ENCODE measurements at regions not wholly inside any gene's neighbourhood (a gene's known extent, or its start where the extent isn't known, plus 50 kb on each side); places are given as distances from the start of the nearest gene placed in this dataset.
A peak's percentile ranks its signal among the peaks of the same experiment; 100 is the strongest.

- H3K9ac ChIP-seq (ENCODE audit: insufficient read depth in 1 of 2, low read length in 2 of 2), result no peak overlapping the region
- peaks cover 0 to 11% (median 0%) of the 10 kb centered on the region in 4 donors for H3K9me3 ChIP-seq (ENCODE audit: control insufficient read depth in 4 of 4, insufficient read depth in 3 of 4, low read length in 3 of 4)
- DNase-seq (peak in 2 of 3 donors; percentile 68 to 72), ATAC-seq (ENCODE audit: insufficient read depth, low FRiP score) (no peak)
- WGBS, 2 donors, result 55 to 67% methylated on average over 6 of the region's 6 CpGs
- no peaks in the 10 kb centered on the region for H3K36me3 ChIP-seq (ENCODE audit: control insufficient read depth in 4 of 4, insufficient read depth in 4 of 4, low read length in 4 of 4)
- TF ChIP-seq, protein P1, sequence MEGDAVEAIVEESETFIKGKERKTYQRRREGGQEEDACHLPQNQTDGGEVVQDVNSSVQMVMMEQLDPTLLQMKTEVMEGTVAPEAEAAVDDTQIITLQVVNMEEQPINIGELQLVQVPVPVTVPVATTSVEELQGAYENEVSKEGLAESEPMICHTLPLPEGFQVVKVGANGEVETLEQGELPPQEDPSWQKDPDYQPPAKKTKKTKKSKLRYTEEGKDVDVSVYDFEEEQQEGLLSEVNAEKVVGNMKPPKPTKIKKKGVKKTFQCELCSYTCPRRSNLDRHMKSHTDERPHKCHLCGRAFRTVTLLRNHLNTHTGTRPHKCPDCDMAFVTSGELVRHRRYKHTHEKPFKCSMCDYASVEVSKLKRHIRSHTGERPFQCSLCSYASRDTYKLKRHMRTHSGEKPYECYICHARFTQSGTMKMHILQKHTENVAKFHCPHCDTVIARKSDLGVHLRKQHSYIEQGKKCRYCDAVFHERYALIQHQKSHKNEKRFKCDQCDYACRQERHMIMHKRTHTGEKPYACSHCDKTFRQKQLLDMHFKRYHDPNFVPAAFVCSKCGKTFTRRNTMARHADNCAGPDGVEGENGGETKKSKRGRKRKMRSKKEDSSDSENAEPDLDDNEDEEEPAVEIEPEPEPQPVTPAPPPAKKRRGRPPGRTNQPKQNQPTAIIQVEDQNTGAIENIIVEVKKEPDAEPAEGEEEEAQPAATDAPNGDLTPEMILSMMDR (IDR thresholded peaks at IDR 0.05; ENCODE audit: control extremely low read depth, extremely low read depth), result no peak
- peaks cover 0 to 3% (median 0%) of the 10 kb centered on the region in 3 donors for H3K27me3 ChIP-seq (ENCODE audit: control insufficient read depth in 3 of 3, insufficient read depth in 3 of 3, low read length in 2 of 3)
- H3K4me3 ChIP-seq, result no peak overlapping the region
- H3K27ac ChIP-seq (ENCODE audit: low read depth in 1 of 2, low read length in 1 of 2), result no peak overlapping the region
- H3K4me1 ChIP-seq (ENCODE audit: control insufficient read depth in 5 of 5, insufficient read depth in 5 of 5, low read length in 5 of 5), result no peaks in the 10 kb centered on the region
These were observed 99.1 kb upstream of the FAM47C start for GRCh38 chrX:36908801-36909675.

DNA sequence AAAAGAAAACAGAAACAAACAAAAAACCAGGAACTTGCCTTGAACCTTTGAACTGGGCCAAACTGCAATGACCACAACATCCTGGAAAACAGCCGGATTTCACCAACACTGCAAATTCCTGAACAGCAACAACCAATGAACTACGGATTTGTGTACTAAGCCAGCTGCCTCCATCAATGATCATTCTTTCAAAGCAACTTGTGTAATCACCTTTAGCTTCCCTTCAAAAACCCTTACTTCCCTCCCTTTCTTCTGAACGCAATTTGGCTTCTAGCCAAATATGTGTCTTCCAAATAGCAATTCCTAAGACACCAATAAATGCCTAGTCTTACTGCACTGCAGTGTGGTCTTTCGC lies 98.5 kb upstream of the FAM47C start:
- 33 to 36% methylated on average over 4 of the region's 4 CpGs for WGBS, 2 donors
- no peak overlapping the region for H3K9ac ChIP-seq (ENCODE audit: insufficient read depth in 1 of 2, low read length in 2 of 2)
- H3K27me3 ChIP-seq (ENCODE audit: control insufficient read depth in 3 of 3, insufficient read depth in 3 of 3, low read length in 2 of 3), result peaks cover 0 to 3% (median 0%) of the 10 kb centered on the region in 3 donors
- H3K4me1 ChIP-seq (ENCODE audit: control insufficient read depth in 5 of 5, insufficient read depth in 5 of 5, low read length in 5 of 5), result no peaks in the 10 kb centered on the region
- peak in 2 of 3 donors; percentile 38 to 75 for DNase-seq
- H3K4me3 ChIP-seq, result no peak overlapping the region
- TF ChIP-seq, protein P1 (IDR thresholded peaks at IDR 0.05; ENCODE audit: control extremely low read depth, extremely low read depth), result no peak
- no peak for ATAC-seq (ENCODE audit: insufficient read depth, low FRiP score)
- peaks cover 0 to 8% (median 0%) of the 10 kb centered on the region in 4 donors for H3K9me3 ChIP-seq (ENCODE audit: control insufficient read depth in 4 of 4, insufficient read depth in 3 of 4, low read length in 3 of 4)
- H3K27ac ChIP-seq (ENCODE audit: low read depth in 1 of 2, low read length in 1 of 2), result no peak overlapping the region
- no peaks in the 10 kb centered on the region for H3K36me3 ChIP-seq (ENCODE audit: control insufficient read depth in 4 of 4, insufficient read depth in 4 of 4, low read length in 4 of 4)

DNA sequence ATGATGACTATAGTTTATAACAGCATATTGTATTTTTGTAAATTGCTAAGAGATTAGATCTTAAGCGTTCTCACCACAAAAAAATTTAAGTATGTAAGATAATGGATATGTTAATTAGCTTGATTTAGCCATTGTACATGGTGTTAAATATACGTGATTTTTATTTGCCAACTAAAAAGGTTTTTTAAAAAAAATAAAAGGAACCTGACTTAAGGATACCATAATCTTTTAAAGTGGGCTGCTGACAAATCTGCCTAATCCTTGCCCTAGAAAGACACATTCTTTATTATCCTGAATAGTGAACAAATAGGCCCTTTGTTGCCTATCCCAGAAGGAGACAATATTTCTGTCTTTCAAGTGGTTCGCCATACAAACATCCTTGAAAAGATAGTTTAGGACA lies 94.6 kb upstream of the FAM47C start:
- ATAC-seq (ENCODE audit: insufficient read depth, low FRiP score) (no peak), DNase-seq (no peak)
- TF ChIP-seq, protein P1 (IDR thresholded peaks at IDR 0.05; ENCODE audit: control extremely low read depth, extremely low read depth), result no peak
- 70 to 95% methylated on average over 3 of the region's 3 CpGs for WGBS, 2 donors
- Histone ChIP-seq H3K4me3 (no peak overlapping the region), H3K27me3 (ENCODE audit: control insufficient read depth in 3 of 3, insufficient read depth in 3 of 3, low read length in 2 of 3) (no peaks in the 10 kb centered on the region), H3K27ac (ENCODE audit: low read depth in 1 of 2, low read length in 1 of 2) (no peak overlapping the region), H3K4me1 (ENCODE audit: control insufficient read depth in 5 of 5, insufficient read depth in 5 of 5, low read length in 5 of 5) (no peaks in the 10 kb centered on the region), H3K9ac (ENCODE audit: insufficient read depth in 1 of 2, low read length in 2 of 2) (no peak overlapping the region), H3K9me3 (ENCODE audit: control insufficient read depth in 4 of 4, insufficient read depth in 3 of 4, low read length in 3 of 4) (no peaks in the 10 kb centered on the region), H3K36me3 (ENCODE audit: control insufficient read depth in 4 of 4, insufficient read depth in 4 of 4, low read length in 4 of 4) (no peaks in the 10 kb centered on the region)
